ENCODE measurements at regions not wholly inside any gene's neighbourhood (a gene's known extent, or its start where the extent isn't known, plus 50 kb on each side); places are given as distances from the start of the nearest gene placed in this dataset.

DNA sequence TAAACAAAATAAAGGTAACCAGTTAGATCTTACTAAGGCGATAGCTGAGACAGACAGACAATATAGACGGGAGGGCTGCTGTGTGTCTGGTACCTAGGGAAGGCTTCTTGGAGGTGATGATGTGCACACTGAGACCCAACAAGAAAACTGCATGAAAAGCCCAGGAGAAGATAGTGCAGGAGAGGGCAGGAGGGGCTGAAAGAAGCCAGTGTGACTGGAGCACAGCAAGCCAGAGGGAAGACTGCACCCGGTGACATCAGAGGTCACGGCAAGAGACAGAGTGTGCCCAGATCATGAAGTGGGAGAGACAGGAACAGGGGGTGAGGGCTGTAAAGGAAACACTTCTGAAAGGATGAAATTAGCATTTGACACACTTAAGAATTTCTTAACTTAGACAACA, 266.3 kb downstream of the BRD1 start:
- TF ChIP-seq, protein P1, sequence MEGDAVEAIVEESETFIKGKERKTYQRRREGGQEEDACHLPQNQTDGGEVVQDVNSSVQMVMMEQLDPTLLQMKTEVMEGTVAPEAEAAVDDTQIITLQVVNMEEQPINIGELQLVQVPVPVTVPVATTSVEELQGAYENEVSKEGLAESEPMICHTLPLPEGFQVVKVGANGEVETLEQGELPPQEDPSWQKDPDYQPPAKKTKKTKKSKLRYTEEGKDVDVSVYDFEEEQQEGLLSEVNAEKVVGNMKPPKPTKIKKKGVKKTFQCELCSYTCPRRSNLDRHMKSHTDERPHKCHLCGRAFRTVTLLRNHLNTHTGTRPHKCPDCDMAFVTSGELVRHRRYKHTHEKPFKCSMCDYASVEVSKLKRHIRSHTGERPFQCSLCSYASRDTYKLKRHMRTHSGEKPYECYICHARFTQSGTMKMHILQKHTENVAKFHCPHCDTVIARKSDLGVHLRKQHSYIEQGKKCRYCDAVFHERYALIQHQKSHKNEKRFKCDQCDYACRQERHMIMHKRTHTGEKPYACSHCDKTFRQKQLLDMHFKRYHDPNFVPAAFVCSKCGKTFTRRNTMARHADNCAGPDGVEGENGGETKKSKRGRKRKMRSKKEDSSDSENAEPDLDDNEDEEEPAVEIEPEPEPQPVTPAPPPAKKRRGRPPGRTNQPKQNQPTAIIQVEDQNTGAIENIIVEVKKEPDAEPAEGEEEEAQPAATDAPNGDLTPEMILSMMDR (IDR thresholded peaks at IDR 0.05; ENCODE audit: insufficient read depth, low read depth, low read length, missing control alignments): no peak
- DNase-seq (ENCODE audit: low read depth): no peak

DNA sequence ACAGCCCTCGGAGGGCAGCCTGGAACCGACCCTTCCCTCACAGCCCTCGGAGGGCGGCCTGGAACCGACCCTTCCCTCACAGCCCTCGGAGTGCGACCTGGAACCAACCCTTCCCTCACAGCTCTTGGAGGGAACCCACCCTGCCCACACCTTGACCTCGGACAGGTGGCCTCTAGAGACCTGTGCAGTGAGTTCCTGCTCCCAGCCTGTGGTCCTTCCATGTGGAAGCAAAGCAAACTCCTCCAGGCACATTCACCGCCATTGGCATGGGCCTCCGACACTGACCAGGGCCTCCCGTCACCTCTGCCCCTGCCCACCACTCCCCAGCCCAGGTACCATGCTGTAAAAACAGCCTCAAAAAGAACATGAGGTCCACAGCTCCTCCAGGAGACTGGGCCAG, 272.1 kb downstream of the BRD1 start:
- DNase-seq (ENCODE audit: low read depth): no peak
- no peak overlapping the region for H3K4me3 ChIP-seq (ENCODE audit: low read length)
- TF ChIP-seq, protein P1 (IDR thresholded peaks at IDR 0.05; ENCODE audit: insufficient read depth, low read depth, low read length, missing control alignments): no peak

More for the DNA sequence above, 266.3 kb downstream of the BRD1 start:
- no peak overlapping the region for H3K4me3 ChIP-seq (ENCODE audit: low read length)

DNA sequence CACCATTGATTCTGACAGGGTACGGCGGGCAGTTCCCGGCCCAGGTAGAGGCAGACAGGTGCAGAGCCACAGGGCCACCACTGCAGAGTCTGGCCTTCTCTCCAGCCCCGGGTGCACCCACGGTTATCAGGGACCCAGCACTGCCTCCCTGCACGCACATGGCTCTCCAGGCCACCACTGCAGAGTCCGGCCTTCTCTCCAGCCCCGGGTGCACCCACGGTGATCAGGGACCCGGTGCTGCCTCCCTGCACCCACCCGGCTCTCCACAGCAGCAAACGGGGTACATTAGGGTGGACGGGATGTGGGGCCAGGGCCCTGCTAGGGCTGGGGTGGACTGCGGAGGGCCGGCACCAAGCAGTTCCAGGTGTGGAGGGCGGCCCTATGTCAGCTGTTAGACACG, 272.9 kb downstream of the BRD1 start:
- TF ChIP-seq, protein P1 (IDR thresholded peaks at IDR 0.05; ENCODE audit: insufficient read depth, low read depth, low read length, missing control alignments): no peak
- DNase-seq (ENCODE audit: low read depth): no peak
- H3K4me3 ChIP-seq (ENCODE audit: low read length): no peak overlapping the region

DNA sequence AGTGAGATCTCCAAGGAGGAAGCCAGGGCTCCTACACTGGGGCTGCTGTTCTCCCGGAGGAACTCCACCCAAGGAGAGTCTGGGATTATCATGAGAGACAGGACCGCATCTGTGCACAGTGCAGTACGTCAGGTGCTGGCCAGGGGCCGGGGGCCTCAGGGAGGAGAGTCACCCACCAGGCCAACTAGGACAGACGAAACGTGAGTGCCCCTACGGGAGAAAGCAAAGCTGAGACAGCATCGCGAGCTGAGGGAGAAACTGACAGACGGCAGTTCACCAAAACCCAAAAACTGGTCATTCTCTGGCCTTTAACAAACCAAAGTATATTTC, 273.4 kb downstream of the BRD1 start:
- TF ChIP-seq, protein P1 (IDR thresholded peaks at IDR 0.05; ENCODE audit: insufficient read depth, low read depth, low read length, missing control alignments): no peak
- DNase-seq (ENCODE audit: low read depth): no peak
- H3K4me3 ChIP-seq (ENCODE audit: low read length): no peak overlapping the region

DNA sequence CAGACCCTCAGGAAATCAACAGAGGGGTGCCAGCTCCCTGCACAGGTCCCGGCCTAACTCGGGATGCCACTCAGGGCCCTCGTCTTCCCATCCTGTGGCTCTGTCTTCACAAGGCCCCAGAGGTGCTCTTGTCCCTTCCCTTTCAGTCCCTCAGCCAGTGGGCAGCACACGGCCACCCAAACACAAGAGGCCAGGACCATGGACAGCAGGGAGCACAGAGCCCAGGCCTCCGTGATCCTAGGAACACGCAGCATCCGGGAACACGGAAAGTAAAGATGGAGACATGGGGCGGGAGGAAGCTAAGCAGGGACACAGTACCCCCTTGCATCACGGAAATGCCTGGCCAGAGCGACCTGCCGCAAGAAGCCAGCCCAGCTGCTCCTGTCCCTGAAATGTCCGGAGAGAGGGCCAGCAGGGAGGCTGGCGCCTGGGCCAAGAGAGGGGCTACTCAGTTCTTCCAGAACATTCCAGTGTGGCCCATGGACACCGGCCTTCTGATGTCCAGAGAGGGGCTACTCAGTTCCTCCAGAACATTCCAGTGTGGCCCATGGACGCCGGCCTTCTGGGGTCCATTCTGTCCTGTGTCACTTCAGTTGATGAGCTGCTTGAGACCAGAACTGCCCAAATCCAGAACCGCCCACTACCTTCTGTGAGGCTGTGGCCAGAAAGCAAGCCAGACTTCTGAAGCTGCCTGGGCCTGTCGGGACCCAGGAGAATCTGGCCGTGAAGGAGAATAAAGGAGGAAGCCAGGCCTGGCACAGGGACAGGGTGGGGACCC, 274.0 kb downstream of the BRD1 start:
- no peak overlapping the region for H3K4me3 ChIP-seq (ENCODE audit: low read length)
- DNase-seq (ENCODE audit: low read depth): no peak
- TF ChIP-seq, protein P1 (IDR thresholded peaks at IDR 0.05; ENCODE audit: insufficient read depth, low read depth, low read length, missing control alignments): no peak

- TF ChIP-seq, protein P1 (IDR thresholded peaks at IDR 0.05; ENCODE audit: insufficient read depth, low read depth, low read length, missing control alignments): no peak
- no peak overlapping the region for H3K4me3 ChIP-seq (ENCODE audit: low read length)
- no peak for DNase-seq (ENCODE audit: low read depth)
Measured at GRCh38 chr22:49553076-49553475, 274.6 kb downstream of the BRD1 start.

Measured in epithelial cell of esophagus (primary cell).